NCI-H748 (cell line): ENCODE measurements at regions not wholly inside any gene's neighbourhood (a gene's known extent, or its start where the extent isn't known, plus 50 kb on each side); places are given as distances from the start of the nearest gene placed in this dataset.

ENCODE experiments used
- DNase-seq: peaks from one replicate; lab custom pipeline; 2025; ENCODE audit not compliant: unreplicated experiment; lab: John Stamatoyannopoulos, UW

DNA sequence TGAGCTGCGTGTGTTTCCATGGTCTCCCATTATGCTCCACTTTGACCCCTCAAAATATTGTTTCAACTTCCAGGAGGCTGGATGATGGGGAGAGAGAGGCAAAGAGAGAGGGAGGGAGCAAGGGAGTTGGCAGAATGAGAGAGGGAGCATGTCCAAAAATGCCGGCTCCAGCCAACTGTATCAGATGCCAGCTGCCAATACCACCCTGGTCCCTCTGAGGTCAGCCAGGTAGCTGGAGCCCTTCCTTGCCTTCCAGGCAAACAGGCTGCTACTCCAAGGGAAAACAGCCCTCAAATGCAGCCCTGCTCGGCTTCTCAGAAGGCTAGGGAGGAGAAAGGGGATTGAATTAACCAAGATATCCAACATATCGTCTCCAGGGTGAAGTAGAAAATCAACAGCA lies 440.0 kb downstream of the TSHZ3 start:
- no peak for DNase-seq

DNA sequence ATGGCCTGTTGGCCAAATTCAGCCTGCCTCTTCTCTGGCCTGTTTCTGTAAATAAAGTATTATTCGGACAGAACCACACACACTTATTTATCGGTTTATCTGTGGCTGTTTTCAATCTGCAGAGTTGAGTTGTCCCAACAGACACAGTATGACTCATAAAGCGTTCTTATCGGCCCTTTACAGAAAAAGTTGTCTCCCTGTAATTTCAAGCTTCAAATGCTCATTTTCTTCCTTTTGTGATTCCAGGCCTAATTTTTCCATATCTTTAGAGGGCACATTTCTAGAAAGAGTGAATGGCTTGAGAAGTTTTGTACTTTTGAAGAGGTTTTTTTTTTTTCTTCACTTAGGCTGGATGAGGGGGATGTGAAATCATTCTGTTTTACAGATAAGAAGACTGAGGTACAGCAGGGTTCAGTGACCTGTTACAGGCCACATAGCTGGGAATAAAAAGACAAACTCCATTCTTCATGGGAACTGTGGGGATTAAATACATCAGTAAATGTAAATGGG lies 440.9 kb downstream of the TSHZ3 start:
- no peak for DNase-seq

DNA sequence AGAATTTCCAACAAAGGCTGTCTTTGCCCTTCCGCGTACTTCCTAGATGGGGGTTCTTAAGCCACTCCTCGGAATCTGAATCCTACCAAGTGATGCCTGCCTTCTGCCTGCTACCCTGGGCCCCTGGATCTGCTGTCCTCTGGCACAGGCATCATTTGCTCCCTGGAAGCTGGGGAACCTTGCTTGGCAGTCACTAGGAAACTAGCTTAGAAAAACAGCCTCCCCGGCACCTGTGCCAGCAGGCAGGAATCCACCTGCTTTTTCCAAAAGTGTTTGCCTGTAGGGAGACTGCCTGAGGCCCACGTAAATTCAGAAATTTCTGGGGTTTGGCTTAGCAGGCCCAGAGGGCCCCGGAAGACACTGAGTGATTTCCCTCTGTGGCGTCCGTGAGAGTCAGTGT lies 442.4 kb downstream of the TSHZ3 start:
- DNase-seq, result no peak

DNA sequence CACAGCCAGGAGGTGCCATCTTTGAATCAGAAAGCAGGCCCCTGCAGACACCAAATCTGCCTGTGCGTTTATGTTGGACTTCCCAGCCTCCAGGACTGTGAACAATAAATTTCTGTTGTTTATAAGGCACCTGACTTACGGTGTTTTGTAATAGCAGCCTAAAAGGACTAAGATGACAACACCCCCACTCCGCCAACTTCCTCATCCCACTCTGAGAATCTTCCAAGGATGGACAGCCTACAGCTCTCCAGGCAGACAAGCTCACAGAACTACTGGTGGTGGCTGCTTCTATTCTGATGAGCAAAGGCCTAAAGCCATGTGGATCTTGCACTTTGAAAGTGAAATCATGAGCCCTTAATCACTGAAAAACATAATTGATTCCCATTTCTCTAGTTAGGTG lies 449.2 kb downstream of the TSHZ3 start:
- no peak for DNase-seq

DNA sequence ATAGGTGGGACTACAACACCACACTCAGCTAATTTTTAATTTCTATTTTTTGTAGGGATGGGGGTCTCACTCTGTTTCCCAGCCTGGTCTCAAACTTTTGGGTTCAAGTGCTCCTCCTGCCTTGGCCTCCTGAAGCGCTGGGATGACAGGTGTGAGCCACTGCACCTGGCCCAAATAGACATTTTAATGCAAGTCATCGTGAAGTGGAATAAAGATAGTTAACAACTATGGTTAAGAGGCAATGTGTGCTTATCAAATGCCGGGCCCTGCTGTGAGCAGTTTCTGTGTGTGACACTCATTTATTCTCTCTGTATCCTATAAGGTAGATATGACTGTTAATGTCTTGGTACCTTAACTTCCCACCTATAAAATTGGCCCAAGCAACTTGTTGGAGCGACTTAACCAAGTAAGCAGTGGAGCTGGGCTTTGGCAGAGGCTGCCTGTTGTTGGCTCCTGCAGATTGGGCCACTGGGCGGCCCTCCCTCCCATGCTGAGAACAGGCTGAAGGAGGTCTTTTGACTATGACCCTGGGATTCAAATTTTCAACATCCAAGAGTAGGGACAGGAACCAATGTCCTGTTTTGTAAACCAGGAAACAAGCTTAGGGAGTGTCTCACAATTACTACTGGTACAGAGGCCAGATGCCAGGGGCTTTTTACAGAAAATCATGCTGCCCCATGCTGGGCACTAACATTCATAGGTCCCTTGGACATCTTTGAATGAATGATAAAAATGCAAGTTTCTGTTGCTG lies 450.7 kb downstream of the TSHZ3 start:
- no peak for DNase-seq

DNA sequence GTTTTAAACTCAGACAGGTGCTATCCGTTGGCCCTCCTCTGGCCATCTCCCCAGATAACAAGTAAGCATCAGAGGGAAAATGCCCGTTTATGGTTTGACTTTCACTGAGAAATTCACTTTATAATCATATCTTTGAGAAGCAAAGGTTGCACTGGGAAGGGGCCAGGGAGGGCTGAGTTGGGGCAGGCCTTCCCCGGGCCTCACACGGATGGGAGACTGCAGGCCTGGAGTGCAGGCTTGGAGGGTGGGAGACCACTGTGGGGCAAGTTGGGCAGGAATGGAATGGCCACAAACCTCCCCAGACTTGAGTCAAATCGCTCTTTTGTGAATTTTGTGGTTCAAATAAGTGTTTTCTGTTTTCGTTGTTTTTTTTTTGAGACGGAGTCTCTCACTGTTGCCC lies 451.7 kb downstream of the TSHZ3 start:
- no peak for DNase-seq

DNA sequence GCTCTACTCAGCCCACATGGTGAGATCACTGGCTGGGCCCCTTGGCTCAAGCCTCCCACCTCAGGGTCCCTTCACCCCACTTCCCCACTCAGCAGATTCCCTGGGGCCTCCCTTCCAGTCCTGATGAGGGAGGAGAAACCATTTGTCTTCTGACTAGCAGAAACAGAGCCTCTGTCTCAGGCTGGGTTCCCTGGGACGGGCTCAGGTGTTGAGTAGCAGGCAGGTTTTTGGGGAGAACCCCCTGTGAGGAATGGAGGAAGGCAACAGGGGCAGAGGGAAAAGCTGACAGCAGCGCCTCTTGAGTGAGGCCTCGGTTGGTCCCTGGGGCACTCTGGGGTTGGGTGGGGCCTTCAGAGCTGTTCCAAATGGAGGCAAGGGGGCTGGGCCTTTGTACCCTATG lies 452.2 kb downstream of the TSHZ3 start:
- DNase-seq, result no peak

DNA sequence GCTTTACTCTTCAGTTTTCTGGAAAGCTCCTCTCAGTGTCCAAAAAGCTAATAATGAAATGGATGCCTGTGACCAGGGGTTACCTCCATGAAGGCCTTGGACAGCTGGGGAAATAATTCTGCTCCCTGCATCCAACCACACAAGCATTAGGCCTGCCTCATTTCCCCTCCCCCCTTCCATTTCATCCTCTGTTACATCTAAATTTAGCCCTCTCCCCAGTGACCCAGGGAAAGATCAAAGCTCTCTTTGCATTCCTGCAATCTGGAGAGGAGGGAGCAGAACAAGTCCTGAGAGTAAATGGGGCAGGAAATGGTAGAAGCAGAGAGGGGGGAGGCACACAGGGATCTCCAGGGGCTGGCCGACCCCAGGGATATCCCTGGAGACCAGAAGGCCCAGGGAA lies 452.7 kb downstream of the TSHZ3 start:
- DNase-seq, result no peak

DNA sequence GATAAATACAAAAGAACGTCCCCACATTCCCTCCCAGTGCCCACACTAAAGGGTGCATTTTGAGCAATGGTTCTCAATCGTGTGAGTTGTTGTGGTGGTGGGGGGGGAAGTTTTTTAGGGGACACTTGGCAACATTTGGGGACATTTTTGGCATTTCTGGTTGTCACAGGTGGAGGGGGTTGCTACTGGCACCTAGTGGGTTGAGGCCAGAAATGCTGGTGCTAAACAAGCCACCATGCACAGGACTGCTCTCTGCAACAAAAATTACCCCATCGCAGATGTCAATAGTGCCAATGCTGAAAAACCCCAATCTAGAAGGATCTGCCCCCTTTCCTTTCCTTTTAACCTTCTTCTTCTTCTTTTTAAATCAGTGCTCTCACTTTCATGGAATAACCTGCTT lies 453.3 kb downstream of the TSHZ3 start:
- no peak for DNase-seq

DNA sequence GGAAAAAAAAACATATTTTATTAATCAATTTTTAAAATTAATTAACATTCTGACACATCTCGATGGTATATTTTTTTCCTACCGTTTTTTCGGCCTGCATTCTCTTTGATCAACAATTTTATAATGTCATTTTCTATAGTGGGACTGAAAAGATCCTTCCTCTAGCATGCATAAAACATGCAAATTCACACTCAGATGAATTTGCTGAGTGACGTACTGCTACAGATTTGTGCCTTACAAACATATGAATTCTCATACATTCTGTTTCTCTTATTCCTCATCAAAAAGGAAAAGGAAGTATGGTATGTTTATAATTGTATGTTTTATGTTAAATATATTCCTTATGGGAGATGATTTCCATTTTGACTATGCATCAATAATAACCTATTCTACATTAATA lies 458.2 kb downstream of the TSHZ3 start:
- no peak for DNase-seq

DNA sequence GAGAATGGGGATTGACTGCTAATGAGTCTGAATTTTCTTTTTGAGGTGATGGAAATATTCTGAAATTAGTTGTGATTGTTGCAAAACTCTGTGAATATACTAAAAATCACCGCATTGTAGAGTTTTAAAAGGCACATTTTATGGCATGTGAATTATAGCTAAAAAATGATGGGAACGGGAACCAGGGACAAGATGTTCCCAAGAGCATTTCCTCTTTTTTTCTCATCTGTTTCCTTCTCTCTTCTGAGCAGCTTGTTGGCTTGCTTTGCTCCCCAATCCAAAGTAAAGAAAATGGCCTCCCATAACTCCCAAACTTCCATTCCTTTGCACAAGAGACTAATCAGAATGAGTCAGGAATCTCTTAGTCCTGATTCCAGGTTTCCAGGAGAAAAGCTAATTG lies 459.2 kb downstream of the TSHZ3 start:
- DNase-seq, result no peak

DNA sequence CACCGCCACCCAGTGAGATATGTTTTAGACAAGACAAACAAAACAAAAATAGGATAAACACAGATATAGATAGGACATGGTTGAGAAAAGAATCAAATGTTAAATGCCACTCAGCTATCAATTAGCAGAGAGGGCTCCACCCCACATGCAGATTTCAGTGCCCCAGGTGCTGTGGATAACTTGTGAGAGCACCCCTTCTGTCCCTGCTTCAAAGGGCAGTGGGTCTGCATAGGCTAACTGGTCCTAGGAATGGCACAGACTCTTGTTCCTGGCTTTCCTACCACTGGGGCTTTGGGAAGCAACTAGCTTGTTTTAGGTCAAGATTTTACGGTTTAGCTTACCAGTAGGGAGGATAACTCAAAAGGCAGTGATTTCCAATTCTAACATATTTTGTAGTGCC lies 460.3 kb downstream of the TSHZ3 start:
- DNase-seq, result no peak

DNA sequence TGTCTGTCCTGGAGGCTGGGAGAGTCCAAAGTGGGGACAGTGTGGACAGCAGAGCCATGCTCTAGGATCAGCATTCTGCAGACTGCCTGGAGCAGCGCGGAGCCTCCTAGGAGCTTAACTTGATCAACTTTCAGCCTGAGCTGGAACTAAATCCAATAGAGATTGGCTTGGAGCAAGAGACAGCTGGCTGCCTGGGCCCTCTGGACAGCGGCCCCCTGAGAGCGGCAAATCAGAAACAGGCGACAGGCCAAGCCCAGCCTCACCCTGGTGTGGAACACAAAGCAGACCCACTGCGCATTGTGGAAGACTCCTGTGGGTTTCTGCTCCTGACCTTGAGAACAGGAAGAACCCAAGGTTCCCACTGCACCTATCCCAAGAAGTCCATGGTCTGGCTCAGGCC lies 462.2 kb downstream of the TSHZ3 start:
- no peak for DNase-seq

DNA sequence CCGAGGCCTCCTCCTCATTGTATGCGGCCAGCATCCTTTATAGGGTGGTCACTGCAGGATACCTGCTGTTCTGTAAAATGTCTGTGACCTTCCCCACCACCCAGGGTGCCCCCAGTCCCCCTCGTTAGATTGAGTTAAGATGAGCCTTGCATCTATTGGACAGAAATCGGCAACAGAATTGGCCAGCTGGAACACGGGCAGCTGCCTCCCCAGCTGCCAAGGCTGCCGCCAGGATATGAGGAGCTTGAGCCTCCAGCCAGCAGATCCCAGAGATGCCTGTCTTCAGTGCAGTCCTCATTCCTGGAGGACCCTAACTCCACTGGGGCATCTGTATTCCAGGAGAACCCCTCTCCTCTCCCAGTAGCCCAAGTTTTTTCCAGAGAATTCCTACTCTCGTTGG lies 463.0 kb downstream of the TSHZ3 start:
- DNase-seq, result no peak

DNA sequence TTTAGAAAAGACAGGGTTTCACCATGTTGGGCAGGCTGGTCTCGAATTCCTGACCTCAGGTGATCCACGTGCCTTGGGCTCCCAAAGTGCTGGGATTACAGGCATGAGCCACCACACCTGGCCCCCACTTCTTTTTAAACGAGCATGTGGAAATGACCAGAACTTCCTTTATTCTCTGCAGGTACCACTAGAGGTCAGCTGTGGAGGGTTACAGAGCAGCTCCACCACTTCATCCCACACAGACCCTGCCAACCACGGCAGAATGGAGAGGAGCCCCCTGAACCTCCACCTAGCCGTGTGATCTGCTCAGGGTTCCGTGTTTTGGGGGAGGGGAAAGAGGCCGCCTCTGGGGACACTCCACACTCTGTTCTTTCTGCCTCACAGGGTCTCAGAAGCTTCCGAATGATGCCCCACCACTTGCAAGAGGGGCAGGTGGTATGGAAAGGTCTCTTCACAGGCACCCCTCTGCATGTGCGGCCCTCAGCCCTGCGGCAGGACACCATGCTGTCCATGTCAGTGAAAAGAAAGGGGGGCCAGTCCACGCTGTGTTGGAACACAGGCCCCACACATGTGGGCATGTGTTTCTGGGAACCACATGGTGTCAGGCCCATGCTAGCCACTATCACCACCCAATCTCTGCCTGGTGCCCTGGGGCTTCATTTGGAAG lies 465.0 kb downstream of the TSHZ3 start:
- DNase-seq, result no peak

DNA sequence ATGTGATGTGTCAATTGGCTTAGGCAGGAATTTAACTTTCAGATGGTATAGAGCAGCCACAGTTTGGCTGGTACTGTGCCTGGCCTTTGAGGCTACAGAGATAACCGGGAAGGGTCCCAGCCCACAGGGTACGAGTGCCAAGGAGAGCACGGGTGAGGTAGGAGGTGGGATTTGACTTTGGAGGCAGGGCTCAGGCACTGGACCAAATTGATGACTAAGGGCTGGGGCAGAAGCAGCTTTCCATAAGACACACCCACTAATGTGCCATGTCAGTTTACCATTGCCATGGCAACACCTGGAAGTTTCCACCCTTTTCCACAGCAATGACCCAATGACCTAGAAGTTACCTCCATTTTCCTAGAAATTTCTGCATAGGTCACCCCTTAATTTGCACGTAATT lies 466.2 kb downstream of the TSHZ3 start:
- DNase-seq, result no peak

DNA sequence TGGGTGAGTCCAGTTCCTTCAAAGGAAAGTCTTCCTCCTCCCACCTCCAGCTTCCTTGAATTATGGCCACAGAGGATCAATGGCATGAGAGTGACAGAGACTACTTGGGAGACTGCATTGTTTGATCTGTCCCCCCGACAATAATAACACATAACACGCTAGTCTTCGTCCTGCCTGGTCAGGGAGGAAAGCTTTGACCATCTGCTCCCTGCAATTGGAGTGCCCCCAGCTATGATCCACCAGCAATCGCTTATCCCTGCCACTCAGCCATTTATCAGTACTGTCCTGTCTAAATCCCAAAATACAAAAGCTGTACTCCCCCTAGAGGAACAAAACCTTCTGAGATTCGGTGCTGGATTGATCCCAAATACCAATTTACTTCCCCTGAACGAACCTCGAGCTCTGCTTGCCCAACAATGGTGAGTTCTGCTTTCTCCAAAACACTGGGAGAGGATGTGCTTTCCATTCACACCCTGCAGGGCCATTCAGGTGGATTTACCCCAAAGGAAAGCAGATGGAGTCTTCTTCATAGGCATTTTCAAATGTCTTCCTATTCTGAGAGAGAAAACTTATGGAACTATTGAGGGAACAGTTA lies 466.7 kb downstream of the TSHZ3 start:
- DNase-seq, result no peak

DNA sequence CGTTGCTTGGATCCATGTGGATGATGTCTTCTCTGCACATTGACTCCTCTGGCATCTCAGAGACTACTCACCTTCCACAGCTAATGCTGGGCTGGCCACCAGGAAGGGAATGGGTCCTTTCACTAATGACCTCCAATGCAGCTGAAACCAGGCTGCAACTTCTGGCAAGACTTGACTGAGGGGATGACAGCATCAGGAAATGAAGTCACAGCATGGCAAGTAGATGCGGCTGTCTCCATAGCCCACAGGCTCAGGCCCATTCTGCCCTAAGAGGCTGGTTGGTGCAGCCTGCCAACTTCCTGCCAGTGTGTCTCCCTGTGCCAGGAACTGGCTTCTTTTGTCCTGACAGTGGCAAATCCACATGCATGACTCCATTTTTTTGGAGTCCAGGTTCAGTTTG lies 467.3 kb downstream of the TSHZ3 start:
- no peak for DNase-seq

DNA sequence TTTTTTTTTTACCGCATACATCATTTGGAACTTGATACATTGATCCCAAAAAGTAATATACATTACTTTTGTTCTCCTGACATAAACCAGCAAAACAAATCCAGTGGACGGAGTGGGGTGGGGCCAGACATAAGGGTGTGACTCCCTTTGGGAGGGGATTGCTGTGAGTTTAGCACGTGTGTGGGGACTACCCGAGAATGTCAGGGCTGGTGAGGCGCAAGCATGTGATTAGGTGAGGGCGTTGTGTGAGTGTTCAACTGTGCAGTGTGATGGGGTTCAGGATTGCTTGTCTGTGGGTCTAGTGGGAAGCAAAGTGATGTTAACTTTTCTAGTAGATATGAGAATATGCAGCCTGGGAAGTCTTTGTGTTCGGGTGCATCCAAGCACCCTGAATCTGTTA lies 468.0 kb downstream of the TSHZ3 start:
- no peak for DNase-seq

DNA sequence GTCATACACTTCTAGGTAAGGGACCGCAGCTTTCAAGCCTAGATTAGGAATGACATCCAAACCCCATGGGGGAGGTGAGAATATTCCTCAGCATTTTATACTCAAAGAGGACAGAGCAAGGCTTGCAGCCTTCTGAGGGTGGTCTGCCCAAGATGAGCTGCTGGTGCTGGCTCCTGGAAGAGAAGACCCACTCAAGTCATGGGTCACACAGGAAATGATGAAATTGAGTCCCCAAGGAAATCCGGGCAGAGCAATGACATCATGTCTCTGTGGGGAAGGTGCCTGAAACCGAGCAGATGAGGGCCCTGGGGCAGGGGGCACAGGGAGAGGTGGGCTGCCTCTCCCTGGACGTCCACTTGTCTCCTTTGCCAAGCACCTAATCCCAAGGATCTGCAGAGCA lies 468.7 kb downstream of the TSHZ3 start:
- no peak for DNase-seq

DNA sequence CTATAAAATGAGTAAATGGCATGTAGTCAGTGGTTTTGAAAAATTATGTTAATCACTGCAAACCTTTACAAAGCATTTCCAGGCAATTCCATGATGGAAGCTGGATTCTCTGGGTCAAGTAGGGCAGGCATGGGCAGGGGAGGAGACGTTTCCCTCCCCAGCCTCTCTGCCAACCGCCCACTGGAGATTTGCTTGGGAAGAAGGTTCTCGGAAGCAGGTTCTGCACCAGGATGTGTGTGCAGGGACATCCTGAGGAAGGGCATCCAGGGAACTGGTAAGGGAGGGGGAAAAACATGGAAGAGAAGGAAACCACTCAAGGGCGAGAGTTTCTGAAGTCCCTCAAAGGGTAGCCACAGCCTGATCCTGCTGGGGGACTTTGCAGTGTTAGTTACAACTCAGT lies 469.1 kb downstream of the TSHZ3 start:
- DNase-seq, result no peak

DNA sequence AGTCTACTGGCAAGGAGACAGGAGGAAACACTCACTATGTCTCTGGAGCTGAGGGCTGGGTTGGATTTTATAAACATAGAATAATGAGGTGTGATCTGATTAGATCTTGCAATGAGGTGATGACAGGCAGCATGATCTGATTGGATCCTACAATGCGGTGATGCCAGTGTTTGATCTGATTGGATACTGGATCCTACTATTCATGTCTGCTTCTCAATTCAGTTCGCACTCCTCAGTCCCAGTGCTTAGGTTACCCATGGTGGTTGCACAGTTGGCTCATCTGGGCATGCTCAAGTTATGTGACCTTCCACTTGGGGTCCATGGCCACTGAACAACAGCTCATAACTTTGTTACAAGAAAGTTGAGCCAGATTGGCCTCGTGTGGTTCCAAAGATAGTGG lies 469.5 kb downstream of the TSHZ3 start:
- DNase-seq, result no peak
